Gastrocnemius medialis (tissue), 4 donors: ENCODE measurements at regions not wholly inside any gene's neighbourhood (a gene's known extent, or its start where the extent isn't known, plus 50 kb on each side); places are given as distances from the start of the nearest gene placed in this dataset.

ENCODE experiments used
- POLR2A ChIP-seq, 2 donors: fragments of 450-650 bp; IDR thresholded peaks; one replicate each; pipeline ENCODE4 v1.6.1; 2017; ENCODE audit warnings: antibody characterized with exemption in 2 of 2, mild to moderate bottlenecking in 2 of 2, moderate library complexity in 2 of 2
- TF ChIP-seq, protein P1 (sequence below), 5 experiments: fragments of 450-650 bp in 3 of 5; fragments of 200-600 bp in 2 of 5; sonication (generic) in 2 of 5; IDR thresholded peaks in 4 of 5; conservative IDR thresholded peaks in 1 of 5; 1 replicate in 4 of 5; 2 replicates in 1 of 5; pipeline ENCODE4 v1.5.1; 2016 to 2019; ENCODE audit warnings: antibody characterized with exemption in 5 of 5, mild to moderate bottlenecking in 3 of 5, moderate library complexity in 3 of 5

DNA sequence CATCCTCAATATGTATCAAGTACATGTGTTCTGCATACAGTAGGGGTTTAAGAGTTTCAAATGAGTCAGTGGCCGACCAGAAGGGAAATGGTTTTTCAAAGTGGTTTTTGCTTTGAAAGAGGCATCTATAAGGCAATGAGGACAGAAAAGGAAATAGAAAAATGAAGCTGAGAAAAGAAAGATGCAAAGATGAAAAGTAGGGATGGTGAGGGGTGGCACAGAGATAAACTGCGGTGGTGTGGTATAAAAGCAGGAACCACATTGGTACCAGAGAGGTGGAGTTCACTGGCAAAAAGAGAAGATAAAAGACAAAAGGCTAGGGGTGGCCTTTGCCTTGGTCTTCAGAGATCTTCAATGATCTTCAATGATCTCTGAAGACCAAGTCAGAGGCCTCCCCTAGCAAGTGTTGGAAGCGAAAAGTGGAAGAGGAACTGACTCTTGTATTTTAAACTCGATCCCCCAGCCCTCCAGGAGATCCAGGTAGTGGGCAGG lies 144.0 kb upstream of the KRR1 start:
- TF ChIP-seq, protein P1, sequence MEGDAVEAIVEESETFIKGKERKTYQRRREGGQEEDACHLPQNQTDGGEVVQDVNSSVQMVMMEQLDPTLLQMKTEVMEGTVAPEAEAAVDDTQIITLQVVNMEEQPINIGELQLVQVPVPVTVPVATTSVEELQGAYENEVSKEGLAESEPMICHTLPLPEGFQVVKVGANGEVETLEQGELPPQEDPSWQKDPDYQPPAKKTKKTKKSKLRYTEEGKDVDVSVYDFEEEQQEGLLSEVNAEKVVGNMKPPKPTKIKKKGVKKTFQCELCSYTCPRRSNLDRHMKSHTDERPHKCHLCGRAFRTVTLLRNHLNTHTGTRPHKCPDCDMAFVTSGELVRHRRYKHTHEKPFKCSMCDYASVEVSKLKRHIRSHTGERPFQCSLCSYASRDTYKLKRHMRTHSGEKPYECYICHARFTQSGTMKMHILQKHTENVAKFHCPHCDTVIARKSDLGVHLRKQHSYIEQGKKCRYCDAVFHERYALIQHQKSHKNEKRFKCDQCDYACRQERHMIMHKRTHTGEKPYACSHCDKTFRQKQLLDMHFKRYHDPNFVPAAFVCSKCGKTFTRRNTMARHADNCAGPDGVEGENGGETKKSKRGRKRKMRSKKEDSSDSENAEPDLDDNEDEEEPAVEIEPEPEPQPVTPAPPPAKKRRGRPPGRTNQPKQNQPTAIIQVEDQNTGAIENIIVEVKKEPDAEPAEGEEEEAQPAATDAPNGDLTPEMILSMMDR (IDR thresholded peaks at IDR 0.05 in 4 of 5, conservative IDR thresholded peaks at IDR 0.05 in 1 of 5) = no peak
- no peak for TF ChIP-seq POLR2A (IDR thresholded peaks at IDR 0.05)
